GM12878 (cell line): ENCODE measurements at regions not wholly inside any gene's neighbourhood (a gene's known extent, or its start where the extent isn't known, plus 50 kb on each side); places are given as distances from the start of the nearest gene placed in this dataset.

Source experiments
- ATAC-seq: fragments of 200-7000 bp; cut with Tn5 transposase; 3 replicates; pipeline ENCODE4 v1.9.1; 2020; ENCODE audit warnings: mild to moderate bottlenecking, moderate library complexity
- BruUV-seq: library from RNA; stranded (reverse); fragments of 400-500 nt; replicated peaks from 2 replicates; lab custom pipeline; 2021; lab: Mats Ljungman, UMichigan
- CTCF ChIA-PET: fragments of 300-600 bp; sonication (Branson Sonifier 250); formaldehyde crosslinking; extraction: SDS; loops from one replicate; lab custom pipeline; 2021; ENCODE audit warnings: inconsistent platforms; lab: Yijun Ruan, JAX
- POLR2A ChIA-PET: fragments of 350-600 bp; formaldehyde crosslinking; extraction: SDS; loops from one replicate; lab custom pipeline; 2021; ENCODE audit warnings: inconsistent platforms; lab: Charles Lee
- RAD21 ChIA-PET: fragments of 300-600 bp; sonication (Branson Sonifier 250); formaldehyde crosslinking; loops from one replicate; lab custom pipeline; 2023; ENCODE audit warnings: antibody characterized with exemption; ENCODE audit not compliant: unreplicated experiment; lab: Charles Lee
- SMC1A ChIA-PET: fragments of 300-600 bp; sonication (Branson Sonifier 250); formaldehyde crosslinking; loops from one replicate; lab custom pipeline; 2023; ENCODE audit not compliant: unreplicated experiment, uncharacterized antibody; lab: Charles Lee
- DNase-seq: peaks from one replicate; pipeline ENCODE4 v3.0.0-alpha.2; 2011; ENCODE audit warnings: low read depth, low spot score
- FAIRE-seq: peaks from 3 replicates; lab custom pipeline; 2011; peaks lifted over from hg19 to GRCh38; lab: Jason Lieb, UNC
- H2AFZ ChIP-seq: 2 replicates; pipeline ENCODE4 v1.6.0; 2011; ENCODE audit warnings: low read depth, low read length, control low read depth; ENCODE audit not compliant: control insufficient read depth
- H3K27ac ChIP-seq: 2 replicates; pipeline ENCODE4 v1.5.1; 2011; ENCODE audit warnings: control low read depth; ENCODE audit not compliant: control insufficient read depth, insufficient read depth
- H3K27me3 ChIP-seq, 2 experiments: replicated peaks in 1 of 2; 2 replicates each; pipeline versions ENCODE4 v1.6.0 to v1.6.1; 2011; ENCODE audit warnings: low read length in 1 of 2; ENCODE audit not compliant: control insufficient read depth in 2 of 2, insufficient read depth in 2 of 2
- H3K36me3 ChIP-seq, 2 experiments: 2 replicates each; pipeline ENCODE4 v1.5.1; 2011; ENCODE audit warnings: low read length in 1 of 2; ENCODE audit not compliant: control insufficient read depth in 2 of 2, insufficient read depth in 2 of 2
- H3K4me1 ChIP-seq: 2 replicates; pipeline ENCODE4 v1.6.1; 2011; ENCODE audit warnings: mild to moderate bottlenecking, low read length, moderate library complexity, mixed read lengths; ENCODE audit not compliant: control insufficient read depth, insufficient read depth
- H3K4me2 ChIP-seq: 2 replicates; pipeline ENCODE4 v1.6.0; 2011; ENCODE audit warnings: control low read depth; ENCODE audit not compliant: control insufficient read depth, insufficient read depth
- H3K4me3 ChIP-seq: fragments of 200-600 bp; sonication (generic); 2 replicates; pipeline ENCODE4 v1.5.1; 2016
- H3K79me2 ChIP-seq: 2 replicates; pipeline ENCODE4 v1.6.0; 2011; ENCODE audit warnings: low read length; ENCODE audit not compliant: control insufficient read depth, insufficient read depth
- H3K9ac ChIP-seq: 2 replicates; pipeline ENCODE4 v1.8.0; 2011; ENCODE audit warnings: low read length, control low read depth, mixed read lengths; ENCODE audit not compliant: control insufficient read depth, insufficient read depth
- H3K9me3 ChIP-seq: replicated peaks from 3 replicates; pipeline ENCODE4 v1.5.1; 2011; ENCODE audit warnings: mild to moderate bottlenecking, low read length; ENCODE audit not compliant: control insufficient read depth, insufficient read depth
- H4K20me1 ChIP-seq: 2 replicates; pipeline ENCODE4 v1.6.0; 2011; ENCODE audit not compliant: control insufficient read depth, insufficient read depth
- HDAC2 ChIP-seq: fragments of 200-600 bp; sonication (generic); IDR thresholded peaks from 2 replicates; pipeline ENCODE4 v1.6.1; 2017
- HSF1 ChIP-seq: fragments of 150-350 bp; IDR thresholded peaks from 2 replicates; pipeline ENCODE4 v1.6.1; 2014; ENCODE audit warnings: mild to moderate bottlenecking, low read depth, low read length
- KLF5 ChIP-seq: fragments of 450-650 bp; IDR thresholded peaks from 2 replicates; pipeline ENCODE4 v1.6.1; 2014; ENCODE audit warnings: mild to moderate bottlenecking; ENCODE audit not compliant: partially characterized antibody
- WGBS: methylation state at CpG from one replicate; pipeline ENCODE4 v1.1.6; 2016; ENCODE audit warnings: low lambda C conversion rate; ENCODE audit not compliant: insufficient replicate concordance, insufficient coverage; ENCODE audit errors: missing lambda C conversion rate; 5-methylcytosine and 5-hydroxymethylcytosine counted together
- in situ Hi-C: fragments of 300-500 bp; cut with MboI; formaldehyde crosslinking; loops from 9 replicates; pipeline ENCODE4 v1.14.3; 2018; ENCODE audit warnings: mixed read lengths
- intact Hi-C: fragments of 100-400 bp; cut with micrococcal nuclease; formaldehyde crosslinking; loops from one replicate; pipeline ENCODE4 v1.14.2; 2022; ENCODE audit not compliant: unreplicated experiment

DNA sequence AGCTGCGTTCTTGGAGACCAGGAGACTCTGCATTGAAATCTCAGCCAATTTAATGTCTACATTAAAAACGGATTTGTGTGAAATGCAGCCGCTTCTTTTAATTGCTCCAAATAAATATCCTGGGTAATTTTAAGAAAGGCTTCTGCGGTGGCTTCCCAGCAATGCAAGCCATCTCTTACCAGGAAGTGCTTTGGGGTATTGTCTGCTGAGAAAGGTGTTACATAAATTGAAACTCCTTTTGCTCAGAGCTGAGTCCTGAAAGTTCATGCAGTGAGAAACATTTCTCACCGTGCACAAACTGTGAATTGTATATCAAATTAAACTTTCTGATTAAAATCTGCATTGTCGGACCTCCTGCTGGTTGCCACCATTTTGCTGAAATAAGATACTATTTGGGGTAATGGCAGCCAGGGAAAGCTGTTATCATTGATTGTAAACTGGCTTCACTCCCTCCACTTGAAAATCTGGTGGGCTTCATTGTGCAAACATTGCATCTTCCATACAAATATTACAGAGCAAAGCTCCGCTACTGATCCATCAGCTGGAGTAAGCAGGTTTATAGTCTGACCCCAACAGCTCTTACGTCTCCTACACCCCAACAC, 59.5 kb downstream of the ZIC5 start:
- BruUV-seq, result no TSS peak
- DNase-seq, result no peak
- H3K27ac ChIP-seq, result no peak overlapping the region

More for the DNA sequence above, 59.5 kb downstream of the ZIC5 start:
- H3K36me3 ChIP-seq, result no peaks in the 10 kb centered on the region
- no peak overlapping the region for H3K4me3 ChIP-seq
- 0 out of 4 replicates have a peak, but pooled peaks cover 0 to under 1% of the 10 kb centered on the region in 2 experiments for H3K27me3 ChIP-seq
- no peak for ATAC-seq
- H3K4me1 ChIP-seq, result no peaks in the 10 kb centered on the region
- SMC1A ChIA-PET, result interaction anchor here (1.1 kb wide), 1 partner anchor 603 kb away, joined by 5 read pairs; no protein-coding TSS in a partner anchor
- H3K4me2 ChIP-seq, result no peak overlapping the region
- H2AFZ ChIP-seq, result no peak overlapping the region
- FAIRE-seq, result no peak
- no peak overlapping the region for H3K9ac ChIP-seq
- intact Hi-C loops (loop anchor here (10.0 kb wide), 1 partner anchor 467 kb away; no protein-coding TSS in a partner anchor), in situ Hi-C loops (no loop called here)
- no peaks in the 10 kb centered on the region; the same call in 2 of the 3 replicates for H3K9me3 ChIP-seq
- RAD21 ChIA-PET, result interaction anchor here (1.8 to 3.2 kb wide), 2 partner anchors 323 to 603 kb away, joined by 6 to 9 read pairs; no protein-coding TSS in a partner anchor
- TF ChIP-seq HSF1 (no peak), KLF5 (no peak), HDAC2 (no peak)
- WGBS, result 10% methylated on average over 8 of the region's 8 CpGs
- POLR2A ChIA-PET, result no interaction called here
- CTCF ChIA-PET, result interaction anchor here (1.1 to 5.8 kb wide), 3 partner anchors 12 to 603 kb away, joined by 3 to 74 read pairs (median 60); no protein-coding TSS in a partner anchor
- H3K79me2 ChIP-seq, result no peaks in the 10 kb centered on the region
- H4K20me1 ChIP-seq, result no peaks in the 10 kb centered on the region
